ENCODE measurements at regions not wholly inside any gene's neighbourhood (a gene's known extent, or its start where the extent isn't known, plus 50 kb on each side); places are given as distances from the start of the nearest gene placed in this dataset.
A peak's percentile ranks its signal among the peaks of the same experiment; 100 is the strongest.

DNA sequence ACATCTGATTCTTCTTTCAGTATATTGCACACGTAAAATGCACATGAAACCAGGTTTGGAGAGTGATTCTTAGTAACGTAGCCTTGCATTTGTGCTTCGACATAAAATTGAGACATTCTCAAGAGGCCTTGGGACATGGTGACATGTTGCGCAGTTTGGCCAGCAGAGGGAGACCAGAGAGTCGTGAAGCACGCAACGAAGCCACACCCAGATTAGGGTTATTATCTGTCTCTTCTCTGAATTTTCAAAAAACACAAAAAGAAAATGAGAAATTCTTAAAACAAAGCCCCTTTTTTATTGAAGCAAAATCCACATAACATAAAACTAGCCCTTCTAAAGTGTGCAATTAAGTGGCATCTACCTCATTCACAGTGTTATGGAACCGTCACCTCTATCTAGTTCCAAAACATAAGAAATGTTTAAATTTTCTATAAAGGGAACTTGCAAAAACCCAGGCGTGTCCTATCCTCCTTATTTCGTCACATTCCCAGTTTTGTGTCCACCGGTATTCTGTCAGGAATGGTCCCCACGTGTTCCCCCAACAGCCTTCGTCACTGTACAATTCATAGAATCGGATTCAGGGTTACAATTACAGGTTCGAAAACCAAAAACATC lies 108.8 kb upstream of the ATF7IP start:
- DNase-seq (ENCODE audit: low spot score) = peak; percentile 65

DNA sequence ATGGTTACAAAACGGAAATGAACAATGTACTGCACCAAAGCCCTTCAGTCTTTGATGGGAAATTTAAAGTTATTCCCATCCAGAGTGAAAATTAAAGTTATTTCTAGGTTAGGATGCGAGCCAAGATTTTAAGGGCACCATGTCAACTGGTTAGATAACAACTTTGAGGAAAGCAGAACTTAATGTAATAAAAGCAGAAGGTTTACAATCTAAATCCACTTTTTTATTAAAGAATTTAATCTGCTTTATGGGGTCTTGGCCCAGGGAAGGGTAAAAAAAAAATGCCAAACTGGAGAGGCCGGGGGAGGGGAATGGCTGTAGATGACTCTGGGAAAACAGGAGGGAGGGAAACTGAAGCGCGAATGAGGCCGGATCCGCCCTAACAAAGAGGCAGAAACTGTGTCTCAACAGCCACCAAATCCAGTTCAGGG lies 108.2 kb upstream of the ATF7IP start:
- DNase-seq (ENCODE audit: low spot score) = no peak

DNA sequence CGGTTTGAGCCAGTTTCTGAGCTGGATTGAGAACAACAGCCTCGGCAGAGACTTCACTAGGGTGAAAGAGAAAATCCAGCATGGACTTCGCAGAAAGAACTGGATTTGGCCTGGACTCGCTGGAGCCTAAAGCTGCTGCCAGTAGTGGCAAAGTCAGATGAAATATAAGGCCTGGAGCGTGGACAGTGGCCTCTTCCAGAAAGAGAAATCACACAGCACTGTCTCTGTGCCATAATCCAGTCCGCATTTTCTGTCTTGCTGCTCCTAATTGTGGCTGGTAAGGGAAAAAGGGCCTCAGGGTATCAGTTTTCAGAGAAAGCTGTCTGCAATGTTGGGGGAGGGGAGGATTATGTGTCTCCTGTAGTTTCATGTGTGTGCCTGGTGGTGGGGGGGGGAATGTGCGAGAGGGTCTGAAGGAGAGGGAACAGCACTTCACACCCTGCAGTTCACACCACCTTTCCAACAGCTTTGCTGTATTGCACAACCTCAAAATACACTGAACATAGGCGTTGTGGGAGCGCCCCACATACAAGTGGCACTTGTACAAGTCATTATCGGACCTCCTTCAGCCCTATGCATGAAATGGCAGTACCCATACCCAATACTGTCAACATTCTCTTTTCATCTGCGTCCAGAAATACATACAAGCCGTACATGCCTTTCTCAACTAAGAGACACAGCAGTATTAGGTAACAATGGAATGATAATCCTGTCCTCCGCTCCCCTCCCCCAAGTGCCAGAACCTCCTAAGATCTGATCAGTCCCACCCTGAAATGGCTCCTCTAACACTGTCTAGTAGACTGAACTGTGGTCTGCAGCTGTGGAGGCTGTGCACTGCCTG lies 107.5 kb upstream of the ATF7IP start:
- DNase-seq (ENCODE audit: low spot score) = peak; percentile 98

- DNase-seq (ENCODE audit: low spot score) = no peak
Observed at GRCh38 chr12:14258575-14258940, 106.9 kb upstream of the ATF7IP start.

DNA sequence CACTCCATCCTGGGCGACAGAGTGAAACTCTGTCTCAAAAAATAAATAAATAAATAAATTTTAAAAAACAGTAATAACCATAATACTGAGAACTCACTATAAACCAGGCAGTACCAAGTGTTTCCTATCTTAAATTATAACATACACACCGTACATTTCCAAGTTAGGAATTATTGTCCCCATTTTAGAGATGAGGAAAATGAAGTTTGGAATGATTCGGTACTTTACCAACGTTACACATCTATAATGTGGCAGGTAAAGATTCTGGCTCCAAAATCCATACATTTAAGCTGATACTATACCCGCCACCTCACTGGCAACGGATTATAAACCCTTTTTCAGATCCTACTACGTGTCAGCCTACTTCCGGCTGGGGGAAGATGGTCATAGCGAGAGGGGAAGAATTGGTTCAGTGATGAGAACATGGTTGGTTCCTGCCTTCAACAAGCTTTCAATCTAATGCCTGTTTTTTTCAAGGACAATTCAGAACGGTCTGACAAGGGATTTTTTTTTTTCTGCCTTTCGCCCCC lies 105.9 kb upstream of the ATF7IP start:
- DNase-seq (ENCODE audit: low spot score) = no peak

- peak; percentile 85 for DNase-seq (ENCODE audit: low spot score)
Observed at GRCh38 chr12:14260011-14260993, 105.2 kb upstream of the ATF7IP start.

GRCh38 chr12:14261096-14261495 lies 104.4 kb upstream of the ATF7IP start:
- DNase-seq (ENCODE audit: low spot score) = no peak

GRCh38 chr12:14261861-14262260 lies 103.6 kb upstream of the ATF7IP start:
- DNase-seq (ENCODE audit: low spot score) = no peak

DNA sequence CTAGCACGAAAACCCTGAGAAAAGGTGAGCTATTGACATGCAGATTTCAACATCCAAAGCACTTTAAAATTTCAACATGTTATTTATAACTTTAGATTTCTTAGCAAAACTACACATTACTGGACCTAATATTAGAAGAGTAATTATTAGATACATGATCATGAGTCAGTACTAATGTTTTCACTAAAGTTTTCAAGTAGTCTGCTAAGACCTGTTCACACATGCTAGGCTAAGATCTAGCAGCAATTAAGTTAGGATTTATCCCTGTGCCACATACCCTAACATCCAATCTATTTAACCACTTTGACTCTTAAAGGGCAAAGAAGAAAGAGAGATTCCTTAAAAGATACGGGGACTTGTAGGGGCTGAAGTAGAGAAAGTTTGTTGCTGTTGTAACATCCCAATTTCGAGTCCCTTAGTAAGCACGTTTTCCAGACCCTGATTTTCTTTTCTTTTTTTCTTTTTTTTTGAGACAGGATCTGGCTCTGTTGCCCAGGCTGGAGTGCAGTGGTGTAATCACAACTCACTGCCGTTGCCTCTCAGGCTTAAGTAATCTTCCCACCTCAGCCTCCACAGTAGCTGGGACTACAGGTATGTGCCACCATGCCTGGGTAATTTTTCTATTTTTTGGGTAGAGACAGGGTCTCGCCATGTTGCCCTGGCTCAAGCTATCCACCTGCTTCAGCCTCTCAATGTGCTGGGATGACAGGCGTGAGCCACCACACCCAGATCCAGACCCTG lies 102.5 kb upstream of the ATF7IP start:
- DNase-seq (ENCODE audit: low spot score) = no peak

DNA sequence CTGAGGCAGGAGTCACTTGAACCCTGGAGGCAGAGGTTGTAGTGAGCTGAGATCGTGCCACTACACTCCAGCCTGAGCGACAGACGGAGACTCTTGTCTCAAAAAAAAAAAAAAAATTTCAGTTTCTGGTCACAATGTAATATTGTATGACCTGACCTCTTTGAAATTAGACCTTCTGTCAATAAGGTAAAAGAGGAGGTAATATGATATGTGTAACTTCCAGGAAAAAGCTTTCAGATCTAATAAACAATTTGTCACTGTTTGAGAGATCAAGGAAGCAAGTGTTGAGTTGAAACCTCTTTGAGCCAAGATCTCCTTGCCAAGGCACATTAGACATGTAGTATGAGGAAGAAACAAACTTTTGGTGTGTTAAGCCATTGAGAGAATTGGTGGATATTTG lies 101.7 kb upstream of the ATF7IP start:
- peak; percentile 46 for DNase-seq (ENCODE audit: low spot score)

DNA sequence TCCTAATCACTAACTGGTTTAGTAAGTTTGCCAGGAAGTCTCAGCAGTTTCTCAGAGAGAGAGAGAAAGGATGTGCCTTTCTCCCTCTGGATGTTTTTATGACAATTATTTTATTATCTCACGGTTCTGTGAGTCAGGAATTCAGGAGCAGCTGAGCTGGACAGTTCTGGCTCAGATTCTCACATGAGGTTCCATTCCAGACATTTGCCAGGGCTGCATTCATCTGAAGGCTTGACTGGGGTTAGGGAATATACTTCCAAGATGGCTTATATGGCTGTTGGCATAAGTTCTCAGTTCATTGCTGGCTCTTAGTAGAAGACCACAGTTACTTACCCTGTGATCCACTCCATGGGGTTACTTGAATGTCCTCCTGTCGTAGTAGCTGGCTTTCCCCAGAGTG lies 101.2 kb upstream of the ATF7IP start:
- peak; percentile 31 for DNase-seq (ENCODE audit: low spot score)

DNA sequence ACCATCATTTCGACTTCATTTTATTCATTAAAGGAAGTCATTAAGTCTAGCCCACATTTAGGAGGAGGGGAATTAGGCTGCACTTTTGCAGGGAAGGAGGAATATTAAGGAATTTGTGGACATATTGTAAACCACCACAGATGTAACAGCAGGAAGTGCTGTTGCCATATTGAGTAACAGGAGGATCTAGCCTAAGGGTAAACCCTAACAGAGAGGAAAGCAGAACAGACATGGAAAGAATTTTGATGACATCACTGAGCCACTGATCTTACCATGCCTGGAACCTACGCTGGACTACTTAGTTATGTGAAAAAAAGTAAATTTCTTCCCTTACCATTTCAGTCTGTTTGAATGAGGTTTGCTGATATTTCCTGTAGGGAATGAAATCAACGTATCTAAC lies 100.7 kb upstream of the ATF7IP start:
- no peak for DNase-seq (ENCODE audit: low spot score)

- DNase-seq (ENCODE audit: low spot score) = no peak
Observed at GRCh38 chr12:14268120-14268515, 97.4 kb upstream of the ATF7IP start.

- no peak for DNase-seq (ENCODE audit: low spot score)
Observed at GRCh38 chr12:14270392-14270791, 95.1 kb upstream of the ATF7IP start.

DNA sequence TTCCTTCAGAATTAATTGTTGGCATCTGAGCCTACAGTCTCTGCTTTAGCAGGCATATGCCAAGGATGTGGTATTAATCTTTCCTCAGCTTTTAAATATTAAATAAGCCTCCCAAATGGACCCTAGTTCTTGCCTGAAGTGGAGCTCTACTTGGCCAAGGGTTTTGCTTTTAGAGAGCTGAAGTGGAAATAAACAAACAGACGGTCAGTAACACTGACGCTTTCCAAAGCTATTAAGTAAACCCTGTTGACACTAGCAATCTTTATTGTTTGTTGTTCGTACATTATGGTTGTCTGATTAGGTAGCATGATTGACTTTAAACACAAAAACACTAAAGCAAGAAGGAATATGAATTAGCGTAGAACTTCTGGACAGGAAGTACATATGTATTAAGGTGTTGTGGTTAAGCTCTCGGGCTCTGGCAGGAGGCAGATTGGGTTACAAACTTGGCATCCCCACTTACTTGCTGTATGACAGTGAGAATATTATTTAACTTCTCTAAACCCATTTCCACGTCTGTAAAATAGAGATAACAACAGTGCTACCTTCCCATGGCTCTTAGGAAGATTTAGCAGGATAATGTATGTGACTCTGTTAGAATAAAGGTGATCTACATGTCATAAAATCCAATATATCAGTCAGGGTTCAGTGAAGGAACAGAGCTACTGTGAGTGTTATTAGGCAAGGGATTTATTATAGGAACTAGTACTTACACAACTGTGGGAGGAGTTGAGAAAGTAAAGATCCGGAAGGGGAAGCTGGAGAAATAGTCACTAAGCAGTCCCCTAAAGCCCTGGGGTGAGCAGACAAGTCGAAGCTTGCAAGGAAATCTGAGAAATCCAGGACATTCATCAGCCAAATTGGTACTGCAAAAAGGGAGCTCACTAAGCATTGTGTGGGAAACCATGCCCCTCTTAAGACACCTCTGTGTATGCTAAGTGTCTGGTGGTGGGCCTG lies 92.2 kb upstream of the ATF7IP start:
- no peak for DNase-seq (ENCODE audit: low spot score)

DNA sequence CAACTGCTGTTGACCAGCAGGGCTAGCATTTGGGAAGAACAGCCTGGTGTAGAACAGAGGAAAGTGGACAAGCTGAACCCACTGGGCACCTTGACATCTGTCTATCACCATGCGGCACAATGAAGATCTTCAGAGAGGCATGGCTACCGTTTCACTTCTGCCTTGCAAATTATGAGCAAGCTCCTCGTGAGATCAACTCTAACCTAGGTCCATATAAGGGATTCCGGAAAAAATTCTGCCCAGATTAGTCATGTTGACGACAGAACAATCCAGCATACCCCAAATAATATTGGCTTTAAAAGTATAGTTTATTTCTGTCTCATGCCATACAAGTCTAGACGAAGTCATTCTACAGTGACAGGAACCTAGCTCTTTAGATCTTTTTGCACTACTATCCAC lies 91.6 kb upstream of the ATF7IP start:
- no peak for DNase-seq (ENCODE audit: low spot score)

- no peak for DNase-seq (ENCODE audit: low spot score)
Observed at GRCh38 chr12:14275111-14275510, 90.4 kb upstream of the ATF7IP start.

- DNase-seq (ENCODE audit: low spot score) = no peak
Observed at GRCh38 chr12:14275886-14276285, 89.6 kb upstream of the ATF7IP start.

GRCh38 chr12:14278294-14278953 lies 87.1 kb upstream of the ATF7IP start:
- DNase-seq (ENCODE audit: low spot score) = no peak

DNA sequence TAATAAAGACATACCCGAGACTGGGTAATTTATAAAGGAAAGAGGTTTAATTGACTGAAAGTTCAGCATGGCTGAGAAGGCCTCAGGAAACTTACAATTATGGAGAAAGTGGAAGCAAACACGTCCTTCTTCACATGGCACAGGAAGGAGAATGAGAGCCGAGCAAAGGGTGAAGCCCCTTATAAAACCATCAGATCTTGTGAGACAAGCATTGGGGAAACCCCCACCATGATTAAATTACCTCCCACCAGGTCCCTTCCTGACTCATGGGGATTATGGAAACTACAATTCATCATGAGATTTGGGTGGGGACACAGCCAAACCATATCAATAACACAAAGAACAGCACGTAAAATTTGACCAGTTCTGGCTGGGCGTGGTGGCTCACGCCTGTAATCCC lies 85.6 kb upstream of the ATF7IP start:
- DNase-seq (ENCODE audit: low spot score) = no peak

Data from SW480 (cell line).